Type B pancreatic cell (in vitro differentiated cells): ENCODE measurements at regions not wholly inside any gene's neighbourhood (a gene's known extent, or its start where the extent isn't known, plus 50 kb on each side); places are given as distances from the start of the nearest gene placed in this dataset.

Experiments used
- DNase-seq: peaks from one replicate; pipeline ENCODE4 v3.0.0; 2021; ENCODE audit warnings: mixed read lengths; ENCODE audit not compliant: unreplicated experiment; ENCODE audit errors: extremely low spot score
- H3K27ac Mint-ChIP-seq: 2 replicates; pipeline ENCODE4 v1.8.0; 2021; ENCODE audit warnings: mild to moderate bottlenecking, mixed read lengths
- H3K27me3 Mint-ChIP-seq: 2 replicates; pipeline ENCODE4 v1.8.0; 2021; ENCODE audit warnings: mixed read lengths
- H3K36me3 Mint-ChIP-seq: 2 replicates; pipeline ENCODE4 v1.8.0; 2021; ENCODE audit warnings: mixed read lengths
- H3K4me1 Mint-ChIP-seq: one replicate; pipeline ENCODE4 v1.8.0; 2021; ENCODE audit warnings: mixed read lengths; ENCODE audit not compliant: unreplicated experiment
- H3K4me3 Mint-ChIP-seq: 2 replicates; pipeline ENCODE4 v1.8.0; 2021; ENCODE audit warnings: mild to moderate bottlenecking, mixed read lengths
- H3K9me3 Mint-ChIP-seq: 2 replicates; pipeline ENCODE4 v1.8.0; 2021; ENCODE audit warnings: mixed read lengths
- CTCF ChIP-seq: fragments of 200-600 bp; sonication (generic); conservative IDR thresholded peaks from 2 replicates; pipeline ENCODE4 v1.5.0; 2021; ENCODE audit warnings: antibody characterized with exemption, mild to moderate bottlenecking

GRCh38 chr3:106172101-106172500 is 303.3 kb upstream of the CBLB start:
- TF ChIP-seq CTCF, result no peak
- no peak overlapping the region for H3K4me3 Mint-ChIP-seq
- no peaks in the 10 kb centered on the region for H3K36me3 Mint-ChIP-seq
- peaks cover 9% of the 10 kb centered on the region for H3K4me1 Mint-ChIP-seq
- H3K27ac Mint-ChIP-seq, result no peak overlapping the region
- DNase-seq, result no peak
- H3K9me3 Mint-ChIP-seq, result no peaks in the 10 kb centered on the region
- H3K27me3 Mint-ChIP-seq, result no peaks in the 10 kb centered on the region

GRCh38 chr3:106172780-106173179 is 304.0 kb upstream of the CBLB start:
- Mint-ChIP-seq H3K9me3 (no peaks in the 10 kb centered on the region), H3K36me3 (no peaks in the 10 kb centered on the region), H3K4me3 (no peak overlapping the region), H3K4me1 (peaks cover 9% of the 10 kb centered on the region), H3K27ac (no peak overlapping the region), H3K27me3 (no peaks in the 10 kb centered on the region)
- no peak for TF ChIP-seq CTCF
- no peak for DNase-seq

GRCh38 chr3:106175276-106175675 is 306.5 kb upstream of the CBLB start:
- no peak overlapping the region for H3K4me3 Mint-ChIP-seq
- H3K9me3 Mint-ChIP-seq, result no peaks in the 10 kb centered on the region
- peaks cover 5% of the 10 kb centered on the region for H3K27me3 Mint-ChIP-seq
- no peaks in the 10 kb centered on the region for H3K36me3 Mint-ChIP-seq
- peaks cover 9% of the 10 kb centered on the region for H3K4me1 Mint-ChIP-seq
- DNase-seq, result no peak
- no peak overlapping the region for H3K27ac Mint-ChIP-seq
- no peak for TF ChIP-seq CTCF

GRCh38 chr3:106176734-106177133 is 307.9 kb upstream of the CBLB start:
- Mint-ChIP-seq H3K27me3 (peaks cover 5% of the 10 kb centered on the region), H3K36me3 (no peaks in the 10 kb centered on the region), H3K9me3 (no peaks in the 10 kb centered on the region), H3K4me3 (no peak overlapping the region), H3K4me1 (peaks cover 9% of the 10 kb centered on the region), H3K27ac (peak overlapping the region; percentile 8)
- DNase-seq, result no peak
- TF ChIP-seq CTCF, result no peak

- Mint-ChIP-seq H3K4me3 (no peak overlapping the region), H3K9me3 (no peaks in the 10 kb centered on the region), H3K27me3 (peaks cover 5% of the 10 kb centered on the region), H3K27ac (no peak overlapping the region), H3K36me3 (no peaks in the 10 kb centered on the region), H3K4me1 (peaks cover 4% of the 10 kb centered on the region)
- no peak for DNase-seq
- TF ChIP-seq CTCF, result no peak
Measured at GRCh38 chr3:106182950-106183511, 314.2 kb upstream of the CBLB start.
